Pancreas (tissue), 10 donors: ENCODE measurements at regions not wholly inside any gene's neighbourhood (a gene's known extent, or its start where the extent isn't known, plus 50 kb on each side); places are given as distances from the start of the nearest gene placed in this dataset.
A peak's percentile ranks its signal among the peaks of the same experiment; 100 is the strongest.

Source experiments
- ATAC-seq, 4 donors: fragments of 200-7000 bp; cut with Tn5 transposase; one replicate each; pipeline versions ENCODE4 v1.8.0 to v1.9.1; 2020; ENCODE audit warnings: mild to moderate bottlenecking in 4 of 4, moderate library complexity in 4 of 4
- DNase-seq, 6 donors: peaks; one replicate each; pipeline ENCODE4 v3.0.0-alpha.2; 2020
- FAIRE-seq: peaks from 2 replicates; lab custom pipeline; 2012; peaks lifted over from hg19 to GRCh38; lab: Jason Lieb, UNC
- H3K27ac ChIP-seq, 4 donors: fragments of 200-600 bp; sonication (generic); 1 replicate in 3 of 4; 2 replicates in 1 of 4; pipeline versions ENCODE4 v1.5.0 to v1.8.0; 2020
- H3K27me3 ChIP-seq, 4 donors: fragments of 200-600 bp; one replicate each; pipeline ENCODE4 v1.8.0; 2021
- H3K36me3 ChIP-seq, 3 donors: fragments of 200-600 bp; sonication (generic) in 1 of 3; one replicate each; pipeline versions ENCODE4 v1.5.0 to v1.8.0; 2020 to 2021
- H3K4me1 ChIP-seq, 3 donors: fragments of 200-600 bp; one replicate each; pipeline ENCODE4 v1.8.0; 2021
- H3K4me3 ChIP-seq, 4 donors: fragments of 200-600 bp; sonication (generic) in 2 of 4; one replicate each; pipeline versions ENCODE4 v1.5.0 to v1.8.0; 2020 to 2021
- H3K9me3 ChIP-seq, 4 donors: fragments of 200-600 bp; one replicate each; pipeline ENCODE4 v1.8.0; 2021
- WGBS, 2 donors: extraction: QIAGEN DNeasy Blood & Tissue Kit; methylation state at CpG; one replicate each; pipeline ENCODE4 v1.1.7; 2013; 5-methylcytosine and 5-hydroxymethylcytosine counted together
- intact Hi-C, 3 donors: fragments of 100-400 bp; cut with DNase I; formaldehyde crosslinking; loops; one replicate each; pipeline versions ENCODE4 v1.11.1 to v1.14.2; 2022
- TF ChIP-seq, protein P1 (sequence below), 4 donors: fragments of 200-600 bp; sonication (generic) in 3 of 4; IDR thresholded peaks; one replicate each; pipeline versions ENCODE4 v1.5.0 to v1.8.0; 2021; ENCODE audit warnings: antibody characterized with exemption in 4 of 4
- donor health status: healthy with polysubstance abuse.
- donor health status: DM: no; HTN: no; CAD: no; lungs with moderate emphysema.
- donor health status: DM: no; HTN: no; CAD: no.
- donor health status: control.
- donor health status: control.
- donor health status: Bipolar disorder and iron deficiency.
- donor health status: DM: yes; HTN: yes; CAD: no.
- donor health status: DM: no; HTN: no; CAD: no.
- donor health status: DM: no; HTN: no; CAD: no.
- donor health status: DM: yes; HTN: yes; CAD: no.

DNA sequence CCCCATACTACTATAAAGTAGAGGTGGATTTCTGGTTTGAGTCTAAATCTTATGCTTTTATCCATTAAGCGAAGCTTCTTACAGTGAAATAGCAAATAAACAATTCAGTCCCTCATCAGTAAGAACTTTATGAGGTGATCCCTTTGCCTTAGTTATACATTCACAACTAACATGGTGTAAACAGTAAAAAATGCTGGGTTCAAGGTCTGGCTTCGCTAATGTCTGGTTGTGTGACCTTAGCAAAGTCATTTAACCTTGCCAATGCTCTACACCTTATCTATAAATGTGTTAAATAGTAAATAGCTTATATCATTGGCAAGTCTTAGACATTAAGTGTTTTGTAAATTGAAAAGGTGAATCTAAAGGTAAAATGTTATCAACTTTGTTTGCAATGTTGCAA, 475.4 kb downstream of the LMO4 start:
- DNase-seq, result no peak
- FAIRE-seq, result no peak
- H3K4me3 ChIP-seq, result no peak overlapping the region
- no peaks in the 10 kb centered on the region for H3K27me3 ChIP-seq
- no peak overlapping the region for H3K27ac ChIP-seq
- WGBS, 2 donors, result 56 to 72% methylated on average over 2 of the region's 2 CpGs
- TF ChIP-seq, protein P1, sequence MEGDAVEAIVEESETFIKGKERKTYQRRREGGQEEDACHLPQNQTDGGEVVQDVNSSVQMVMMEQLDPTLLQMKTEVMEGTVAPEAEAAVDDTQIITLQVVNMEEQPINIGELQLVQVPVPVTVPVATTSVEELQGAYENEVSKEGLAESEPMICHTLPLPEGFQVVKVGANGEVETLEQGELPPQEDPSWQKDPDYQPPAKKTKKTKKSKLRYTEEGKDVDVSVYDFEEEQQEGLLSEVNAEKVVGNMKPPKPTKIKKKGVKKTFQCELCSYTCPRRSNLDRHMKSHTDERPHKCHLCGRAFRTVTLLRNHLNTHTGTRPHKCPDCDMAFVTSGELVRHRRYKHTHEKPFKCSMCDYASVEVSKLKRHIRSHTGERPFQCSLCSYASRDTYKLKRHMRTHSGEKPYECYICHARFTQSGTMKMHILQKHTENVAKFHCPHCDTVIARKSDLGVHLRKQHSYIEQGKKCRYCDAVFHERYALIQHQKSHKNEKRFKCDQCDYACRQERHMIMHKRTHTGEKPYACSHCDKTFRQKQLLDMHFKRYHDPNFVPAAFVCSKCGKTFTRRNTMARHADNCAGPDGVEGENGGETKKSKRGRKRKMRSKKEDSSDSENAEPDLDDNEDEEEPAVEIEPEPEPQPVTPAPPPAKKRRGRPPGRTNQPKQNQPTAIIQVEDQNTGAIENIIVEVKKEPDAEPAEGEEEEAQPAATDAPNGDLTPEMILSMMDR (IDR thresholded peaks at IDR 0.05), result no peak
- intact Hi-C loops, result no loop called here
- no peaks in the 10 kb centered on the region for H3K36me3 ChIP-seq
- no peaks in the 10 kb centered on the region for H3K9me3 ChIP-seq
- peaks cover 0 to 6% (median 0%) of the 10 kb centered on the region in 3 donors for H3K4me1 ChIP-seq
- ATAC-seq, result no peak

DNA sequence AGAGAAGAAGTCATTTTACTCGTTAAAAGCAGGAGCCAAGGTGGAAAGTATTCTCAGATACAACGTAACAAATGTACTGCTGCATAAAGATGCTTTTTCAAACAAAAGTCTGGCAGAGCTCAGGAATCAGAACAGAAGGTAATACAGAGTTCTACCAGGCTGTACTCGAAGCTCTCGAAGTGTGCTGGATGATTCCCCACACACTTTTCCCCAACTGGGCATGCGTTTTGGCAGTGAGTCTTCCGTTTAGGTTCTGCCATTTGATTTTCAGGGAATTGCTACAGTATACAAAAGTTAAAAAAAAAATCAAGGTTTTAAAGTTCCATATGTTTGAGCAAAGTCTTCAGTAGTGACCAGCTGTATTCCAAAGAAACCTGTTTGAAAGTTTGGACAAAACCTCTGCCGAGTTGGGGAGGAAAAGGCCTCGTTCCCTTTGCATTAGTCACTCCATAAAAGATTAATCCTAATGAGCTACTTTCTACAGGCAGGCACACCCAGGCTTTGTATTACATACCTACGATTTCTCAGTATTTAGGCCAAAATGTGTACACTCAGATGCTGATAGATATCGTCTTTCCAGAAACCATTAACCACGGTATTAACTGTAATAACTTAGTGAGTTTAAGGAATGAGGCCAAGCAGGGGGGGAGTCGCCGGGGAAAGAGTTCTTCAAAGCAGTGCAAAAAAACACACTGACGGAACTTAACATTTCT, 477.1 kb downstream of the LMO4 start:
- ATAC-seq, result peak; percentile 73 to 90 (median 84)
- 42 to 48% methylated on average over 14 of the region's 14 CpGs for WGBS, 2 donors
- no peaks in the 10 kb centered on the region for H3K36me3 ChIP-seq
- FAIRE-seq, result no peak
- DNase-seq, result peak in 1 of 6 donors; percentile 17
- TF ChIP-seq, protein P1 (IDR thresholded peaks at IDR 0.05), result no peak
- no peaks in the 10 kb centered on the region for H3K27me3 ChIP-seq
- no peaks in the 10 kb centered on the region for H3K9me3 ChIP-seq
- no peak overlapping the region for H3K4me3 ChIP-seq
- peaks cover 0 to 6% (median 0%) of the 10 kb centered on the region in 3 donors for H3K4me1 ChIP-seq
- intact Hi-C loops, result no loop called here
- peak overlapping the region in 3 of 4 donors; percentile 44 to 62 (median 47) for H3K27ac ChIP-seq

DNA sequence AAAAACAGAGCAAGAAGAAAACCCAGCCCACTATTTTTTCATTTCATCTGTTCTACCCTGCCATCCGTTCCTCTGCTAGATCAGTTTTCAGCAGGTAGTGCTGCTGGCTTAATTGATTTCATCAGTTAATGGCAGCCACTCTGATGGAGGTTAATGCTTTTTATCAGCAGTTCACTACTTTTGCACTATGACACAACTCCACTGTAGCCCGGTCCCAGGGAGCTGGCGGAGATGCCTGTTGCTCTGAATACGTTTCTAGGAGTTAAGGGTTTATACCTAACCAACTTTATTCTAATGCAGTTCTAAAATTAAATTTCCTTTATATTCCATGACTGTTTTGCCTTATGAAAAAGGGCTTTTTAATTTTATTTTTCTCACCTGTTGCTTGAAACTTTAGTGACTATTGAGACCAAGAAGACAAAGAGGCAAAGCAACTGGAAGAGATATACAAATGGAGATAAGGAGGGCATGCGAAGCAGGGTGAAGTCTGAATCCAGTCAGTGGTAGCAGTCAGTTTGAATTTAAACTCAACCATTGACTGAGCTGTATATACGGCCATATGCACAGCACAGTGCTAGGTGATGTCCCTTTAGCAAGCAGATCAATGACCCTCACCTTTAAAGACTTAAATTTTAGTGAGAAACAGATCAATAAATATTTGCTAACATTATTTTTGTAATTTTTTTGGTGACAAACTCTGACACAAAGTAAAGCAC, 477.9 kb downstream of the LMO4 start:
- FAIRE-seq (no peak), ATAC-seq (peak in 3 of 4 donors; percentile 33 to 69 (median 66))
- H3K4me3 ChIP-seq, result no peak overlapping the region

DNA sequence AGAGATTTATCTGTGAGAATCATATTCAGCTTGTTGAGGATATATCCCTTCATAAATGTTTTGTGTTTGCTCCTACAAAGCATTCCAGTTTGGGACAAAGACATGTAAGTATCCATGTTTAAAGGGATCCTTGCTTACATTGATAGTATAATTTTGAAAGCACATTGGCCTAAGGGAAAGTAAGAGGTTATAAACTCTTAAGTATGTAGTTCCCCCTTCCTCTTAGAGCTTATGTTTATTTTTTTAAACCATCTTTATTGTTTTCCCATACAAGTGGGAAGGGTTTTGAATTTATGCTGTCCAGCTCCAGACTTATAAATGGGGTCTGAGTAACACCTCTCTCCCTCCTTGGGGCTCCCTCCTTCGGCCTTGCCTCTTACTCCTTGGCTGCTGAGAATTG, 481.5 kb downstream of the LMO4 start:
- FAIRE-seq, result no peak
- H3K4me3 ChIP-seq, result no peak overlapping the region
- no peaks in the 10 kb centered on the region for H3K36me3 ChIP-seq
- TF ChIP-seq, protein P1 (IDR thresholded peaks at IDR 0.05), result no peak
- H3K27ac ChIP-seq, result no peak overlapping the region
- H3K9me3 ChIP-seq, result no peaks in the 10 kb centered on the region
- H3K4me1 ChIP-seq, result peaks cover 0 to 10% (median 6%) of the 10 kb centered on the region in 3 donors
- no peak for DNase-seq
- intact Hi-C loops, result no loop called here
- no peaks in the 10 kb centered on the region for H3K27me3 ChIP-seq
- ATAC-seq, result no peak
- 71 to 83% methylated on average over 1 of the region's 1 CpG for WGBS, 2 donors

More for the DNA sequence above, 477.9 kb downstream of the LMO4 start:
- Histone ChIP-seq H3K27ac (peak overlapping the region in 2 of 4 donors; percentile 44 to 54), H3K4me1 (peaks cover 0 to 6% (median 0%) of the 10 kb centered on the region in 3 donors), H3K36me3 (no peaks in the 10 kb centered on the region), H3K27me3 (no peaks in the 10 kb centered on the region), H3K9me3 (no peaks in the 10 kb centered on the region)
- intact Hi-C loops, result no loop called here
- no peak for DNase-seq
- TF ChIP-seq, protein P1 (IDR thresholded peaks at IDR 0.05), result no peak
- 67 to 70% methylated on average over 6 of the region's 6 CpGs for WGBS, 2 donors
